Mononuclear cell (primary cell): ENCODE measurements at regions not wholly inside any gene's neighbourhood (a gene's known extent, or its start where the extent isn't known, plus 50 kb on each side); places are given as distances from the start of the nearest gene placed in this dataset.
"Not testable (repeated sequence)": the region's sequence is repeated elsewhere in the genome, so short reads cannot be mapped to it uniquely, and the experiment has no call there.

Source experiments
- H3K27me3 ChIP-seq: 2 replicates; pipeline ENCODE4 v1.6.0; 2011; ENCODE audit warnings: low read length, control low read depth; ENCODE audit not compliant: insufficient read depth
- H3K4me1 ChIP-seq: 2 replicates; pipeline ENCODE4 v1.5.1; 2011; ENCODE audit warnings: mild to moderate bottlenecking, low read length, control low read depth; ENCODE audit not compliant: insufficient read depth
- H3K4me3 ChIP-seq: 2 replicates; pipeline ENCODE4 v1.5.1; 2011; ENCODE audit warnings: mild to moderate bottlenecking, low read length, moderate library complexity
- H3K9me3 ChIP-seq: 2 replicates; pipeline ENCODE4 v1.5.1; 2011; ENCODE audit warnings: low read depth, mild to moderate bottlenecking, control low read depth, low read length

GRCh38 chr20:25798174-25798993, 101.7 kb upstream of the ZNF337 start:
- not testable (repeated sequence) for H3K9me3 ChIP-seq, H3K27me3 ChIP-seq, H3K4me1 ChIP-seq, H3K4me3 ChIP-seq

- not testable (repeated sequence) for H3K4me3 ChIP-seq, H3K9me3 ChIP-seq, H3K4me1 ChIP-seq, H3K27me3 ChIP-seq
These were observed 100.4 kb upstream of the ZNF337 start for GRCh38 chr20:25797062-25797461.

- not testable (repeated sequence) for H3K27me3 ChIP-seq, H3K4me1 ChIP-seq, H3K9me3 ChIP-seq, H3K4me3 ChIP-seq
These were observed 80.6 kb upstream of the ZNF337 start for GRCh38 chr20:25777241-25777640.

- H3K9me3 ChIP-seq, H3K4me3 ChIP-seq, H3K4me1 ChIP-seq, H3K27me3 ChIP-seq: not testable (repeated sequence)
These were observed 78.1 kb upstream of the ZNF337 start for GRCh38 chr20:25774711-25775110.

- H3K9me3 ChIP-seq = not testable (repeated sequence)
These were observed 77.5 kb upstream of the ZNF337 start for GRCh38 chr20:25774203-25774602.

GRCh38 chr20:25772437-25772836, 75.8 kb upstream of the ZNF337 start:
- H3K4me1 ChIP-seq, H3K27me3 ChIP-seq, H3K4me3 ChIP-seq, H3K9me3 ChIP-seq: not testable (repeated sequence)

More at GRCh38 chr20:25774203-25774602, 77.5 kb upstream of the ZNF337 start:
- not testable (repeated sequence) for H3K4me1 ChIP-seq, H3K4me3 ChIP-seq, H3K27me3 ChIP-seq

- not testable (repeated sequence) for H3K9me3 ChIP-seq, H3K4me1 ChIP-seq, H3K27me3 ChIP-seq, H3K4me3 ChIP-seq
These were observed 75.2 kb upstream of the ZNF337 start for GRCh38 chr20:25771818-25772217.

- Histone ChIP-seq H3K27me3 (no peaks in the 10 kb centered on the region), H3K4me1 (no peaks in the 10 kb centered on the region), H3K4me3 (no peak overlapping the region), H3K9me3 (no peaks in the 10 kb centered on the region)
These were observed 64.9 kb upstream of the ZNF337 start for GRCh38 chr20:25761596-25761995.

GRCh38 chr20:25761046-25761445, 64.4 kb upstream of the ZNF337 start:
- not testable (repeated sequence) for H3K9me3 ChIP-seq, H3K27me3 ChIP-seq, H3K4me1 ChIP-seq, H3K4me3 ChIP-seq

GRCh38 chr20:25750765-25751696, 54.4 kb upstream of the ZNF337 start:
- peak overlapping the region; percentile 40 for H3K4me3 ChIP-seq
- H3K4me1 ChIP-seq = peaks cover 6% of the 10 kb centered on the region
- no peaks in the 10 kb centered on the region for H3K27me3 ChIP-seq
- no peaks in the 10 kb centered on the region for H3K9me3 ChIP-seq

GRCh38 chr20:25750220-25750764, 53.6 kb upstream of the ZNF337 start:
- no peaks in the 10 kb centered on the region for H3K9me3 ChIP-seq
- H3K4me3 ChIP-seq = peak overlapping the region; percentile 40
- H3K4me1 ChIP-seq = peaks cover 6% of the 10 kb centered on the region
- no peaks in the 10 kb centered on the region for H3K27me3 ChIP-seq

- Histone ChIP-seq H3K4me3 (no peak overlapping the region), H3K4me1 (peaks cover 6% of the 10 kb centered on the region), H3K27me3 (no peaks in the 10 kb centered on the region), H3K9me3 (no peaks in the 10 kb centered on the region)
These were observed 53.0 kb upstream of the ZNF337 start for GRCh38 chr20:25749649-25750048.
